SU-DHL-6 (cell line): ENCODE measurements at regions not wholly inside any gene's neighbourhood (a gene's known extent, or its start where the extent isn't known, plus 50 kb on each side); places are given as distances from the start of the nearest gene placed in this dataset.

Source experiments
- H2AFZ ChIP-seq: fragments of 200-600 bp; sonication (generic); 2 replicates; pipeline ENCODE4 v1.6.1; 2014; ENCODE audit warnings: low read depth, mild to moderate bottlenecking, moderate library complexity, mixed read lengths, antibody characterized with exemption, low read length; ENCODE audit not compliant: severe bottlenecking
- H3F3A ChIP-seq: fragments of 200-600 bp; shearing (Covaris generic); 2 replicates; pipeline ENCODE4 v1.6.0; 2016; ENCODE audit warnings: antibody characterized with exemption, mild to moderate bottlenecking; ENCODE audit not compliant: insufficient read depth
- H3K27ac ChIP-seq: fragments of 200-600 bp; sonication (generic); 2 replicates; pipeline ENCODE4 v1.5.1; 2016; ENCODE audit warnings: low read depth, mild to moderate bottlenecking, low read length, moderate library complexity, mixed read lengths
- H3K27me3 ChIP-seq: fragments of 200-600 bp; sonication (generic), shearing (Covaris generic); 2 replicates; pipeline ENCODE4 v1.6.0; 2014; ENCODE audit warnings: mild to moderate bottlenecking, low read length
- H3K36me3 ChIP-seq: fragments of 200-600 bp; sonication (generic); 2 replicates; pipeline ENCODE4 v1.6.1; 2014; ENCODE audit warnings: mild to moderate bottlenecking, low read length, mixed read lengths
- H3K4me2 ChIP-seq: fragments of 300-600, 200-600 bp; shearing (Covaris generic), sonication (generic); 2 replicates; pipeline ENCODE4 v1.6.0; 2014; ENCODE audit warnings: low read length, low read depth, mild to moderate bottlenecking; ENCODE audit not compliant: poor library complexity, severe bottlenecking
- H3K4me3 ChIP-seq: fragments of 200-600 bp; sonication (generic); 2 replicates; pipeline ENCODE4 v1.5.1; 2014; ENCODE audit warnings: antibody characterized with exemption, low read length, mild to moderate bottlenecking, mixed read lengths; ENCODE audit not compliant: insufficient read depth, poor library complexity, severe bottlenecking
- H3K79me2 ChIP-seq: fragments of 200-600 bp; sonication (generic); 2 replicates; pipeline ENCODE4 v1.6.1; 2014; ENCODE audit warnings: mild to moderate bottlenecking, low read length, moderate library complexity; ENCODE audit not compliant: insufficient read depth
- H3K9ac ChIP-seq: fragments of 200-600 bp; sonication (generic); 2 replicates; pipeline ENCODE4 v1.7.0; 2014; ENCODE audit warnings: mild to moderate bottlenecking, low read length
- H3K9me2 ChIP-seq: fragments of 200-600 bp; sonication (generic); replicated peaks from 2 replicates; pipeline ENCODE4 v1.6.1; 2014; ENCODE audit warnings: low read length; ENCODE audit not compliant: insufficient read depth
- H3K9me3 ChIP-seq: fragments of 200-600 bp; sonication (generic); 2 replicates; pipeline ENCODE4 v1.6.1; 2014; ENCODE audit warnings: low read length, mixed read lengths; ENCODE audit not compliant: insufficient read depth
- H4K20me1 ChIP-seq: fragments of 200-600 bp; sonication (generic); 2 replicates; pipeline ENCODE4 v1.6.1; 2014; ENCODE audit warnings: low read depth, mild to moderate bottlenecking, antibody characterized with exemption, low read length, moderate library complexity, mixed read lengths
- EZH2phosphoT487 ChIP-seq: fragments of 200-600 bp; sonication (generic), shearing (Covaris generic); conservative IDR thresholded peaks from 2 replicates; pipeline ENCODE4 v1.6.1; 2018; ENCODE audit warnings: mild to moderate bottlenecking, antibody characterized with exemption, low read length, moderate library complexity, mixed read lengths
- TF ChIP-seq, protein P1 (sequence below): fragments of 200-600 bp; sonication (generic); IDR thresholded peaks from one replicate; pipeline ENCODE4 v1.5.1; 2017; ENCODE audit warnings: antibody characterized with exemption, mild to moderate bottlenecking, low read length, moderate library complexity; ENCODE audit not compliant: insufficient read depth, poor library complexity, severe bottlenecking

DNA sequence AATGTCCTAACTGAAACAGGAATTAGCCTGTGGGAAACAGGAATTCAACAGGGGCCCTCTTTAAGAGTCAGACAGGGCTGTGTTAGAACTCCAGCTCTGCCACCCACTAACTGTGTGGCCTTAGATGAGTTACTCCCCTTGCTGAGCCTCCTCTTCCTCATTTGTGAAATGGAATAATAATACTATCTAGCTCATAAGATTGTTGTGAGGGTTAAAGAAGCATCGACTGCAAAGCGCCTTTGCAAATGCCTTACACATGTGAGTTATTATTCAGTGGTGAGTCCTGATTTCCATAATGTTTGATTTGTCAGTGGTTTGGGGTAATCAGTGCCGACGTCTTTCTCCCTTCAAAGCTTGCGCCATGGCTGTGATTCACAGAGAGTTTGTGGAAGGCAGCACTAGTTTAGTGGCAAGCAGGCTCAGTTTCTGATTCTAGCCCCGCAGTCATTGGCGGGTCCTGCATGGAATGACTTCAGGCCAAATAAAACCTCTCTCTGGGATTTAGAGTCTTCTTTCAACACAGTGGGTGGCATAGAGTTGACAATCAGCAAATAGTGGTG, 388.5 kb downstream of the PLPP3 start:
- Histone ChIP-seq H3K9me2 (no peaks in the 10 kb centered on the region), H3K4me3 (no peak overlapping the region), H3K79me2 (no peaks in the 10 kb centered on the region), H3K27me3 (no peaks in the 10 kb centered on the region), H4K20me1 (no peaks in the 10 kb centered on the region), H3K4me2 (no peak overlapping the region), H3K36me3 (no peaks in the 10 kb centered on the region), H3K27ac (no peak overlapping the region), H3K9me3 (no peaks in the 10 kb centered on the region), H3K9ac (no peak overlapping the region), H3F3A (no peaks in the 10 kb centered on the region), H2AFZ (no peak overlapping the region)
- TF ChIP-seq EZH2phosphoT487 = no peak
- TF ChIP-seq, protein P1, sequence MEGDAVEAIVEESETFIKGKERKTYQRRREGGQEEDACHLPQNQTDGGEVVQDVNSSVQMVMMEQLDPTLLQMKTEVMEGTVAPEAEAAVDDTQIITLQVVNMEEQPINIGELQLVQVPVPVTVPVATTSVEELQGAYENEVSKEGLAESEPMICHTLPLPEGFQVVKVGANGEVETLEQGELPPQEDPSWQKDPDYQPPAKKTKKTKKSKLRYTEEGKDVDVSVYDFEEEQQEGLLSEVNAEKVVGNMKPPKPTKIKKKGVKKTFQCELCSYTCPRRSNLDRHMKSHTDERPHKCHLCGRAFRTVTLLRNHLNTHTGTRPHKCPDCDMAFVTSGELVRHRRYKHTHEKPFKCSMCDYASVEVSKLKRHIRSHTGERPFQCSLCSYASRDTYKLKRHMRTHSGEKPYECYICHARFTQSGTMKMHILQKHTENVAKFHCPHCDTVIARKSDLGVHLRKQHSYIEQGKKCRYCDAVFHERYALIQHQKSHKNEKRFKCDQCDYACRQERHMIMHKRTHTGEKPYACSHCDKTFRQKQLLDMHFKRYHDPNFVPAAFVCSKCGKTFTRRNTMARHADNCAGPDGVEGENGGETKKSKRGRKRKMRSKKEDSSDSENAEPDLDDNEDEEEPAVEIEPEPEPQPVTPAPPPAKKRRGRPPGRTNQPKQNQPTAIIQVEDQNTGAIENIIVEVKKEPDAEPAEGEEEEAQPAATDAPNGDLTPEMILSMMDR = no peak

DNA sequence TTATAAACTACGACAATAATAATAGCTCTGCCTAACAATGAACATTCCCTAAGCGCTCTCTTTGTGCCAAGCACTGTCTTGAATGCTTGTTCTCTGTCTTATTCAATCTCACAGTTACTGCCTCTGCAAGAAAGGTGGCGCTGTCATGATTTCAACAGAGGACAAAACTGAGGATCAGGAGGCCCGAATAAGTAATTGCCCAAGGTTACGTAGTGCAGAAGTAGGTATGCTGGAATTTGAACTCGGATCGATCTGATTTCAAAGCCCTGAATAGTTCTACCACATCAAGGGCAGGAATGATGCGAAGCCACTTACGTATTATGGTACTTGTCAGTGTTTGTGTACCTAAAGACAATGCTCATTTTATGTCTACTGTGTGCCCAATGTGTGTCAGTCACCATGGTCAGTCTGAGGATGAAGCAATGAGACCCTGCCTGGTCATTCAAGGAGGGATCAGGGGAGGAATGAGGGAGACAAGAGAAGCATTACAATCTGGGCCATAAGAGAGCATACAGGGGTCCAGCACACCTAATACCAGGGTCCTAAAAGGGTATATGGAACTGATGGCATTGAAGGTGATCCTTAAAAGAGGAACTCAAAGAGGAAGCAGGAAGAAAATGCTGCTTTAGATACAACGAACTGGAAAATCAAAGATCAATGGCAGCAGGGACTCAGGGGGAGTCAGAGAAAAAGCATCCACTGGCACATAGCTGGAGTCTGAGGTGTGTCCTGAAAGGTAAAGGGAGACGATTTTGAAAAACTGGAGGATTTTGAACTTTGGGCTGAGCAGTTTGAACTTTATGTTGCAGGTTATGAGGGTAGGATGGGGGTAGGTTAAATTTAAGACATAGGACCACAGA, 389.2 kb downstream of the PLPP3 start:
- no peaks in the 10 kb centered on the region for H4K20me1 ChIP-seq
- no peak overlapping the region for H3K4me3 ChIP-seq
- TF ChIP-seq, protein P1 = no peak
- no peaks in the 10 kb centered on the region for H3K9me2 ChIP-seq
- H2AFZ ChIP-seq = no peak overlapping the region
- no peaks in the 10 kb centered on the region for H3F3A ChIP-seq
- H3K79me2 ChIP-seq = no peaks in the 10 kb centered on the region
- H3K27ac ChIP-seq = no peak overlapping the region
- H3K9me3 ChIP-seq = no peaks in the 10 kb centered on the region
- H3K36me3 ChIP-seq = no peaks in the 10 kb centered on the region
- no peaks in the 10 kb centered on the region for H3K27me3 ChIP-seq
- H3K9ac ChIP-seq = no peak overlapping the region
- no peak overlapping the region for H3K4me2 ChIP-seq

DNA sequence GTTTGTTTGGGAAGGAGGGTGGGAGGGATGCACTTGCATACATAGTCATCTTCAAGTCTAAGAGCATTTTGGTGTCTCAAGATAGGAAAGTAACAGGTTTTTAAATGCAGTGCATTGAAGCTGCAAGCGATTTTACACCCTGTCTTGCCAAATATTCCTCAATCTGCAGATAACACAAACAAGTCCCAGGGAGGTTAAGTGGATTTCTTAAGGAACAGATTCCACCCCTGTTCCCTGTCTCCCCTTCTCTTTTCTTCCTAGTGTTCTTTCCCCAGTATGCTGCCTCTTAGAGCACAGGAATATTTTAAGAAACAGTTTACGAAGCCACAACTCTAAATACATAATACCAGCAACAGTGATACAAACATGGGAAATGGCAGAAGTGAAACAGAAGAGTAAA, 389.9 kb downstream of the PLPP3 start:
- no peaks in the 10 kb centered on the region for H3F3A ChIP-seq
- H2AFZ ChIP-seq = no peak overlapping the region
- H3K4me3 ChIP-seq = no peak overlapping the region
- no peaks in the 10 kb centered on the region for H3K27me3 ChIP-seq
- no peaks in the 10 kb centered on the region for H4K20me1 ChIP-seq
- H3K9ac ChIP-seq = no peak overlapping the region
- H3K9me2 ChIP-seq = no peaks in the 10 kb centered on the region
- H3K36me3 ChIP-seq = no peaks in the 10 kb centered on the region
- H3K9me3 ChIP-seq = no peaks in the 10 kb centered on the region
- H3K27ac ChIP-seq = no peak overlapping the region
- no peak for TF ChIP-seq EZH2phosphoT487
- TF ChIP-seq, protein P1 = no peak
- H3K79me2 ChIP-seq = no peaks in the 10 kb centered on the region
- no peak overlapping the region for H3K4me2 ChIP-seq
